ENCODE measurements at regions not wholly inside any gene's neighbourhood (a gene's known extent, or its start where the extent isn't known, plus 50 kb on each side); places are given as distances from the start of the nearest gene placed in this dataset.
A peak's percentile ranks its signal among the peaks of the same experiment; 100 is the strongest.

DNA sequence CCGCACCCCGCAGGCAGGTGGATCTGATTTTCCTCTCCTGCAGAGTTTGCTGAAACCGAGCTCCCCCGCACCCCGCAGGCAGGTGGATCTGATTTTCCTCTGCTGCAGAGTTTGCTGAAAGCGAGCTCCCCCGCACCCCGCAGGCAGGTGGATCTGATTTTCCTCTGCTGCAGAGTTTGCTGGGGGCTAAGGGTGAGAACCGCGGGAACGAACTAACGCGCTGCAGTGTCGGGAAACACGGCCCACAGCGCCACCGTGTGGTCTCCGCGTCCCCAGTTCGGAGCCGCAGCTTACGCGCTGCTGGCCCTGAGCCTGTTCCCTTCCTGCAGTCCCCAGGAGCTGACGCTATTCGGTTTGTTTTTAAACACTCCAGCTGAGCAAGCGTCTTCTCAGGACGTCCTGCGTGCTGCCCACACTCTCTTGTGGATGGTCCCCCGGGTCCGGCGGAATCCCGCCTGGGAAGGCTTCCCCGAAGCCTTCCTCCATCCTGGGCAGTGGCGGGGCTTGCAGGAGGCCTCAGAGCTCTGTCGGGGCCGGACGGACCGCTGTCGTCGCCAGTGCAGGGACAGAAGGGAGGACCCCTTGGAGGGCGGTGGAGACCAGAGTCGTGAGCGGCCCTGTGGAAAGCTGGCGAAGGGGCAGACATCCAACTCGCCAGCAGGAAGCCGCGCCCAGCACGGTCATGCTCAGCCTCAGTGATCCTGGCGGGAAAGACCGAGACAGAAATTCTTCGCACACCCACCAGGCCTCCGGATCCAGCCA lies 121.2 kb upstream of the LPCAT1 start (continued):
- TF ChIP-seq, protein P1, sequence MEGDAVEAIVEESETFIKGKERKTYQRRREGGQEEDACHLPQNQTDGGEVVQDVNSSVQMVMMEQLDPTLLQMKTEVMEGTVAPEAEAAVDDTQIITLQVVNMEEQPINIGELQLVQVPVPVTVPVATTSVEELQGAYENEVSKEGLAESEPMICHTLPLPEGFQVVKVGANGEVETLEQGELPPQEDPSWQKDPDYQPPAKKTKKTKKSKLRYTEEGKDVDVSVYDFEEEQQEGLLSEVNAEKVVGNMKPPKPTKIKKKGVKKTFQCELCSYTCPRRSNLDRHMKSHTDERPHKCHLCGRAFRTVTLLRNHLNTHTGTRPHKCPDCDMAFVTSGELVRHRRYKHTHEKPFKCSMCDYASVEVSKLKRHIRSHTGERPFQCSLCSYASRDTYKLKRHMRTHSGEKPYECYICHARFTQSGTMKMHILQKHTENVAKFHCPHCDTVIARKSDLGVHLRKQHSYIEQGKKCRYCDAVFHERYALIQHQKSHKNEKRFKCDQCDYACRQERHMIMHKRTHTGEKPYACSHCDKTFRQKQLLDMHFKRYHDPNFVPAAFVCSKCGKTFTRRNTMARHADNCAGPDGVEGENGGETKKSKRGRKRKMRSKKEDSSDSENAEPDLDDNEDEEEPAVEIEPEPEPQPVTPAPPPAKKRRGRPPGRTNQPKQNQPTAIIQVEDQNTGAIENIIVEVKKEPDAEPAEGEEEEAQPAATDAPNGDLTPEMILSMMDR (CRISPR knock-in tag; IDR thresholded peaks at IDR 0.05), result peak; percentile 98
- TF ChIP-seq, protein P2, sequence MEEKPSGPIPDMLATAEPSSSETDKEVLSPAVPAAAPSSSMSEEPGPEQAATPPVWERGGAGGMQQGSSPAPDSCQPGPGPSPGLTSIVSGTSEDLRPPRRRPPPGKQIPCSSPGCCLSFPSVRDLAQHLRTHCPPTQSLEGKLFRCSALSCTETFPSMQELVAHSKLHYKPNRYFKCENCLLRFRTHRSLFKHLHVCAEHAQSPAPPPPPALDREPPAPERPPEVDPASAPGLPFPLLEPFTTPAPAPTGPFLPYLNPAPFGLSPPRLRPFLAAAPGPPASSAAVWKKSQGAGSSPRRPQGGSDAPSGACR (CRISPR knock-in tag; IDR thresholded peaks at IDR 0.05), result no peak
- 0 out of 2 replicates have a peak, but pooled peaks have one; percentile 15 for TF ChIP-seq SUZ12 (IDR thresholded peaks at IDR 0.05; ENCODE audit: low read depth, low read length)
- no peak for TF ChIP-seq ZNF546 (CRISPR knock-in tag; conservative IDR thresholded peaks at IDR 0.05)
- TF ChIP-seq ZNF598 (CRISPR knock-in tag; IDR thresholded peaks at IDR 0.05; ENCODE audit: borderline replicate concordance), result no peak
- TF ChIP-seq GATAD1 (CRISPR knock-in tag; IDR thresholded peaks at IDR 0.05), result peak; percentile 39; the same call in 1 of the 2 replicates
- no peak for TF ChIP-seq KLF13 (CRISPR knock-in tag; IDR thresholded peaks at IDR 0.05)
- TF ChIP-seq, protein P3, sequence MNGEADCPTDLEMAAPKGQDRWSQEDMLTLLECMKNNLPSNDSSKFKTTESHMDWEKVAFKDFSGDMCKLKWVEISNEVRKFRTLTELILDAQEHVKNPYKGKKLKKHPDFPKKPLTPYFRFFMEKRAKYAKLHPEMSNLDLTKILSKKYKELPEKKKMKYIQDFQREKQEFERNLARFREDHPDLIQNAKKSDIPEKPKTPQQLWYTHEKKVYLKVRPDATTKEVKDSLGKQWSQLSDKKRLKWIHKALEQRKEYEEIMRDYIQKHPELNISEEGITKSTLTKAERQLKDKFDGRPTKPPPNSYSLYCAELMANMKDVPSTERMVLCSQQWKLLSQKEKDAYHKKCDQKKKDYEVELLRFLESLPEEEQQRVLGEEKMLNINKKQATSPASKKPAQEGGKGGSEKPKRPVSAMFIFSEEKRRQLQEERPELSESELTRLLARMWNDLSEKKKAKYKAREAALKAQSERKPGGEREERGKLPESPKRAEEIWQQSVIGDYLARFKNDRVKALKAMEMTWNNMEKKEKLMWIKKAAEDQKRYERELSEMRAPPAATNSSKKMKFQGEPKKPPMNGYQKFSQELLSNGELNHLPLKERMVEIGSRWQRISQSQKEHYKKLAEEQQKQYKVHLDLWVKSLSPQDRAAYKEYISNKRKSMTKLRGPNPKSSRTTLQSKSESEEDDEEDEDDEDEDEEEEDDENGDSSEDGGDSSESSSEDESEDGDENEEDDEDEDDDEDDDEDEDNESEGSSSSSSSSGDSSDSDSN (CRISPR knock-in tag; IDR thresholded peaks at IDR 0.05), result peak; percentile 57; the same call in 1 of the 2 replicates
- TF ChIP-seq, protein P4, sequence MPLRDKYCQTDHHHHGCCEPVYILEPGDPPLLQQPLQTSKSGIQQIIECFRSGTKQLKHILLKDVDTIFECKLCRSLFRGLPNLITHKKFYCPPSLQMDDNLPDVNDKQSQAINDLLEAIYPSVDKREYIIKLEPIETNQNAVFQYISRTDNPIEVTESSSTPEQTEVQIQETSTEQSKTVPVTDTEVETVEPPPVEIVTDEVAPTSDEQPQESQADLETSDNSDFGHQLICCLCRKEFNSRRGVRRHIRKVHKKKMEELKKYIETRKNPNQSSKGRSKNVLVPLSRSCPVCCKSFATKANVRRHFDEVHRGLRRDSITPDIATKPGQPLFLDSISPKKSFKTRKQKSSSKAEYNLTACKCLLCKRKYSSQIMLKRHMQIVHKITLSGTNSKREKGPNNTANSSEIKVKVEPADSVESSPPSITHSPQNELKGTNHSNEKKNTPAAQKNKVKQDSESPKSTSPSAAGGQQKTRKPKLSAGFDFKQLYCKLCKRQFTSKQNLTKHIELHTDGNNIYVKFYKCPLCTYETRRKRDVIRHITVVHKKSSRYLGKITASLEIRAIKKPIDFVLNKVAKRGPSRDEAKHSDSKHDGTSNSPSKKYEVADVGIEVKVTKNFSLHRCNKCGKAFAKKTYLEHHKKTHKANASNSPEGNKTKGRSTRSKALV (CRISPR knock-in tag; IDR thresholded peaks at IDR 0.05), result peak; percentile 36; the same call in 1 of the 2 replicates
- TF ChIP-seq SP4 (CRISPR knock-in tag; IDR thresholded peaks at IDR 0.05), result no peak
- peak; percentile 24; the same call in 1 of the 2 replicates for TF ChIP-seq SAP130 (CRISPR knock-in tag; IDR thresholded peaks at IDR 0.05; ENCODE audit: low read depth)
- no peak for TF ChIP-seq MYNN (CRISPR knock-in tag; IDR thresholded peaks at IDR 0.05; ENCODE audit: low read depth)
- peak; percentile 47 for TF ChIP-seq SALL1 (CRISPR knock-in tag; IDR thresholded peaks at IDR 0.05)
- peak; percentile 88 for TF ChIP-seq KDM2A (CRISPR knock-in tag; IDR thresholded peaks at IDR 0.05; ENCODE audit: borderline replicate concordance, low read depth)
- TF ChIP-seq HOXA5 (CRISPR knock-in tag; IDR thresholded peaks at IDR 0.05), result 0 out of 2 replicates have a peak, but pooled peaks have one; percentile 29
- peak; percentile 95; the same call in 1 of the 2 replicates for TF ChIP-seq MTF2 (CRISPR knock-in tag; IDR thresholded peaks at IDR 0.05; ENCODE audit: borderline replicate concordance)
- TF ChIP-seq RFX5 (IDR thresholded peaks at IDR 0.05; ENCODE audit: low read depth, low read length), result no peak
- TF ChIP-seq, protein P5, sequence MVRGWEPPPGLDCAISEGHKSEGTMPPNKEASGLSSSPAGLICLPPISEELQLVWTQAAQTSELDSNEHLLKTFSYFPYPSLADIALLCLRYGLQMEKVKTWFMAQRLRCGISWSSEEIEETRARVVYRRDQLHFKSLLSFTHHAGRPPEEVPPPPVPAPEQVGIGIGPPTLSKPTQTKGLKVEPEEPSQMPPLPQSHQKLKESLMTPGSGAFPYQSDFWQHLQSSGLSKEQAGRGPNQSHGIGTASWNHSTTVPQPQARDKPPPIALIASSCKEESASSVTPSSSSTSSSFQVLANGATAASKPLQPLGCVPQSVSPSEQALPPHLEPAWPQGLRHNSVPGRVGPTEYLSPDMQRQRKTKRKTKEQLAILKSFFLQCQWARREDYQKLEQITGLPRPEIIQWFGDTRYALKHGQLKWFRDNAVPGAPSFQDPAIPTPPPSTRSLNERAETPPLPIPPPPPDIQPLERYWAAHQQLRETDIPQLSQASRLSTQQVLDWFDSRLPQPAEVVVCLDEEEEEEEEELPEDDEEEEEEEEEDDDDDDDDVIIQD (CRISPR knock-in tag; IDR thresholded peaks at IDR 0.05; ENCODE audit: low read depth), result no peak
- TF ChIP-seq, protein P6, sequence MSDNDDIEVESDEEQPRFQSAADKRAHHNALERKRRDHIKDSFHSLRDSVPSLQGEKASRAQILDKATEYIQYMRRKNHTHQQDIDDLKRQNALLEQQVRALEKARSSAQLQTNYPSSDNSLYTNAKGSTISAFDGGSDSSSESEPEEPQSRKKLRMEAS (IDR thresholded peaks at IDR 0.05), result 0 out of 2 replicates have a peak, but pooled peaks have one; percentile 34
- 0 out of 2 replicates have a peak, but pooled peaks have one; percentile 21 for TF ChIP-seq ZFX (CRISPR knock-in tag; IDR thresholded peaks at IDR 0.05; ENCODE audit: low read depth)
- peak; percentile 13 for TF ChIP-seq TEAD3 (CRISPR knock-in tag; optimal IDR thresholded peaks at IDR 0.05; ENCODE audit: borderline replicate concordance)
- TF ChIP-seq ZNF263 (CRISPR knock-in tag; IDR thresholded peaks at IDR 0.05), result peak; percentile 16; the same call in 1 of the 2 replicates

Data from HepG2 (cell line).